GM18861 (cell line): ENCODE measurements at regions not wholly inside any gene's neighbourhood (a gene's known extent, or its start where the extent isn't known, plus 50 kb on each side); places are given as distances from the start of the nearest gene placed in this dataset.
"Not testable (repeated sequence)": the region's sequence is repeated elsewhere in the genome, so short reads cannot be mapped to it uniquely, and the experiment has no call there.

ENCODE experiments used
- ATAC-seq: cut with Tn5 transposase; IDR thresholded peaks from one replicate; pipeline ENCODE4 v1.9.1; 2021; ENCODE audit not compliant: unreplicated experiment

DNA sequence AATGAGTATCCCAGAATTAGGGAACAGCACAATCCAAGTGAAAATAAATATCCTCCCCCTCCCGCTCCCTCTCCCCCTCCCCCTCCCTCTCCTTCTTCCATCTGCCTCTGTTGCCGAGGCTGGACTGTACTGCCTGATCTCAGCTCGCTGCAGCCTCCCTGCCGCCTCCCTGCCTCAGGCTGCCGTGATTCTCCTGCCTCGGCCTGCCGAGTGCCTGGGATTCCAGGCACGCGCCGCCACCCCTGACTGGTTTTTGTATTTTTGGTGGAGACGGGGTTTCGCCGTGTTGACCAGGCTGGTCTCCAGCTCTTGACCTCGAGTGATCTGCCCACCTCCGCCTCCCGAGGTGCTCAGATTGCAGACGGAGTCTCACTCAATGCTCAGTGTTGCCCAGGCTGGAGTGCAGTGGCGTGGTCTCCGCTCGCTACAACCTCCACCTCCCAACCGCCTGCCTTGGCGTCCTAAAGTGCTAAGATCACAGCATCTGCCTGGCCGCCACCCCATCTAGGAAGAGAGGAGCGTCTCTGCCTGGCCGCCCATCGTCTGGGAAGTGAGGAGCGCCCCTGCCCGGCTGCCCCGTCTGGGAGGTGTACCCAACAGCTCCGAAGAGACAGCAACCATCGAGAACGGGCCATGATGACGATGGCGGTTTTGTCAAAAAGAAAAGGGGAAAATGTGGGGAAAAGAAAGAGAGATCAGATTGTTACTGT is 178.9 kb upstream of the IPO5 start:
- ATAC-seq: not testable (repeated sequence)

DNA sequence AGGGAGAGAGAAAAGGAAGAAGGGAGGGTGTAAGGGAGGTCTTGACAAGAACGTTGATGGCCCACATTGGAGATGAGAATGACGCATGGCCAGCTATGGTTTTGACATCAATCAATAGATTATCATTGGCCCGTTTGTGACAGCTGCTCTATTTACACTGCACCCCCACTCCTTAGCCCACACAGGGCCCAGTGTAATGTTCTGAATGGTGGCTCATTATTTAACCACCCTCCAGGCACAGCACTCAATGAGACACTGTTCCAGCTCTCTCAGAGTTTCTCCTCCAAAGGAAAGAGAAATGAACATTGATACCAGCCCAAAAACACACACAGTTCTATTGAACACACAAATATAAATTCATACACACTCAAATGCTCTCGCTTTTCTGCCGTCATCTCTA is 173.0 kb upstream of the IPO5 start:
- no peak for ATAC-seq

GRCh38 chr13:97781891-97782305 is 171.6 kb upstream of the IPO5 start:
- ATAC-seq: no peak

GRCh38 chr13:97786510-97786909 is 167.0 kb upstream of the IPO5 start:
- no peak for ATAC-seq

GRCh38 chr13:97797553-97797952 is 155.9 kb upstream of the IPO5 start:
- ATAC-seq: no peak

- no peak for ATAC-seq
These were observed 155.2 kb upstream of the IPO5 start for GRCh38 chr13:97798171-97798821.

DNA sequence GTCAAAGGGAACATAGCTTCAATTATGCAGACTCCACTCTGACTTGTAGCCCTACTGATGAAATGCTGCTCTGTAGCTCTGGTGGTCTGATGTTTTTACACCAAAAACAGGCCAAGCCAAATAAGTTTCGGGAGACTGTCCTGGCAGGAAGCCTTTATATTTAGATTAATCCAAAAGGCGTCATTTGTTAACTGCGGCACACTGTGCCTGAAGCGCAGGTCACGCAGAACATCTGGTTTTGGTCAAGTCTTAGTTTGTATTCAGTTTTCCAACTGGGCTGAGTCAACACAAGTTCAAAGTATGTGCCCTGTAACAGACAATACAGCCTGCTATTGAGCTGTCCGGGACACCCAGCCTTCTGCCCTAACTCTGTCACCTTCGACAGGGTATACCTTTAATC is 154.6 kb upstream of the IPO5 start:
- ATAC-seq: no peak

- ATAC-seq: no peak
These were observed 151.3 kb upstream of the IPO5 start for GRCh38 chr13:97802213-97802612.

DNA sequence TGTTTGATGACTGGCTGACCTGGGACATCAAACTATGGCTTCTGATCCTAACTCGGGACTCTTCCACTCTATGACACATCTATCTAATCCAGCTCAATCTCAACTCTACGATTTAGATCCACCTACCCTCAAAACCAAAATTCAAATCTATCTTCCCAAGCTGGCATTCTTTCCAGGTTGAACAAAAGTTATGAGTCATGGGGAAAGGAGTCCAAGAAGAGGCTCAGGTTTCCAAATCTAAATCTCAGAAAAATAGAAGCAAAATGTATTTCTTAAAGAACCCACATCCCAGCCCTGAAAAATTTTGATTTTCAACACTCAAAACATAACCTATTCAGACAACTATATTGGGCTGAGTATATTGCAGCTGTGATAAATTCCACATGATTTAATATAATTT is 143.9 kb upstream of the IPO5 start:
- ATAC-seq: no peak

DNA sequence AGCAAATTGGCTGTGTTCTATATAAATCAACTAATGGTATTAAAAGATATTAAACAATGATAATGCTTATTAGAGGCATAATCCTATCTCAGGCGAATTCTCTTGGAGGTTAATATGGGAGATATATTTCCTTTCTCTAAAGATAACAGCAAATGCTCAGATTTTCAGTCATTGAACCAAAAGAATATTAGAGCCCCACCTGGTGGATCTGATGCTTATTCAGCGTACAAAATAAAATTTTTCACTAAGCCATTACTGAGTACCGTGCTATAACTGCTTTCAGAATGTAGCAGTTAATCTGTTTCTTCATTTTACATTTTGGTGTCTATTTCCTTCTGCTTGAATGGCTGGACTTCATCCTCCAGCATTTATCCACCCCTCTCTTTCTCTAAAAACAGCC is 143.3 kb upstream of the IPO5 start:
- no peak for ATAC-seq

GRCh38 chr13:97822377-97822776 is 131.1 kb upstream of the IPO5 start:
- ATAC-seq: no peak

DNA sequence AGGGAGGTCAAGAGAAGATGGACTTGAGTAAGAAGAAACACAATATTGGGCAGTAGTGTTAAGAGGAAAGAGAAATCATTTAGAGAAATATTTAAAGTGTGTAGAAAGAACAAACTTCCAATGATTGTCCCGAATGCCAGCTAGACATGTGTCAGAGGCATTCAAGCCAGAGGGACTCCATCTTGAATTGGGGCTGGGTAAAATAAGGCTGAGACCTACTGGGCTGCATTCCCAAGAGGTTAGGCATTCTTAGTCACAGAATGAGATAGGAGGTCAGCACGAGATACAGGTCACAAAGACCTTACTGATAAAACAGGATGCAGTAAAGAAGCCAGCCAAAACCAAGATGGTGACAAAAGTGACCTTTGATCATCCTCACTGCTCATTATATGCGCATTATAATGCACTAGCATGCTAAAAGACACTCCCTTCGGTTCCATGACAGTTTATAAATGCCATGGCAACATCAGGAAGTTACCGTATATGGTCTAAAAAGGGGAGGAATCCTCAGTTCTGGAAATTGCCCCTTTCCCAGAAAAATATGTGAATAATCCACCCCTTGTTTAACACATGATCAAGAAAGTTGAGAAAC is 127.0 kb upstream of the IPO5 start:
- no peak for ATAC-seq

GRCh38 chr13:97834250-97834649 is 119.2 kb upstream of the IPO5 start:
- no peak for ATAC-seq

DNA sequence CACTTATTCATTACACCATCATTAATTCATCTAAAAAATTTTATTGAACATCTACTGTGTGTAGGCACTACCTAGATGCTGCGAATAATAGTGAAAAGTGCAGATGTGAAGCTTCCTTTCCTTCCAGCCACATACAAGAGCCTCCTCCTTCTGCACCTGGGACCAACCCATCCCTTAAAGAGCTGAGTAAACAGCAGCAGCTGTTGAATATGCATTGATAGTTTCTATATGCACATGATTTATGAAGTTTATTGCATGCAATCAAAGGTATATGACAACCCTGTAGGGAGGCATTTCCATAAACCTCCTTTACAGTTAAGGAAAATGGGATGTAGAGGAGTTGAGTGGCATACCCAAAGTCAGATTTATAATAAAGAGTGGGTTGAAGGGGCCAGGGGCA is 110.3 kb upstream of the IPO5 start:
- no peak for ATAC-seq

GRCh38 chr13:97844151-97844550 is 109.3 kb upstream of the IPO5 start:
- ATAC-seq: no peak

- ATAC-seq: no peak
These were observed 104.6 kb upstream of the IPO5 start for GRCh38 chr13:97848886-97849285.

DNA sequence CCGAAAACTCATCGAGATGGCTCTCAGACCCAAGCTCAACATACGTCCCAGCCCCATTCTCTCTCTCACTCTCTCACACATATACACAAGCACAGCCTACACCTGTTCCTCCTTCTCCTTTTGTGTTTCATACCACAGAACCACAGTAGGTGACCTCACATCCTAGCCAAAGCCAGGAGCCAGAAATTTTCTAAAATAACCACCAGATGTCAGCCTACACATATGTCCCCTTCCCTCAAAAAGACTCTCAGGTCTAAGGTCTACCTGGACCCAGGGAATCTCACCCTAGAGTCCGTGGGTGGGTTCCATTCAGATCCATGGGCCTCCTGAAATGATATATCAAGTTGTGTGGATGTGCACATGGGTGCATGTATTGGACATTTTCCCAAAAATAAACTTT is 104.2 kb upstream of the IPO5 start:
- ATAC-seq: peak; percentile 91

- no peak for ATAC-seq
These were observed 102.2 kb upstream of the IPO5 start for GRCh38 chr13:97851269-97851668.

GRCh38 chr13:97852181-97852874 is 101.1 kb upstream of the IPO5 start:
- no peak for ATAC-seq

DNA sequence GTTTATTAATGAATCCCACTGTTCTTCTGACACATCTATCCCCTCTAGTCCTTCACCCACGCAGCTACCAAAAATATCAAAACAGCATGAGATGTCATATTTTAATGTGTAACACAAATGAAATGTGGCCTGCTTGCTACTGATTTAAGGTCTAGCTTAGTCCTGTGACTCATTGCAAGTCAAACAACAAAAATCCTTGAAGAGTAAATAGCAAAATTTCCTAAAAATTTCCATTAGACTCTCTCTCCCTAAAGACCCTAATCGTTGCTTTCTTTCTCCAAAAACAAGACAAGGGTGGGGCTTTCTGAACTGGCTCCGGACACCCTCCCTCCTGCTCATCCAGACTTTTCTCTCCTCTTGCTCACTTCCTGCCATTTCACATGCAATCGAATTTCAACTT is 99.9 kb upstream of the IPO5 start:
- no peak for ATAC-seq

DNA sequence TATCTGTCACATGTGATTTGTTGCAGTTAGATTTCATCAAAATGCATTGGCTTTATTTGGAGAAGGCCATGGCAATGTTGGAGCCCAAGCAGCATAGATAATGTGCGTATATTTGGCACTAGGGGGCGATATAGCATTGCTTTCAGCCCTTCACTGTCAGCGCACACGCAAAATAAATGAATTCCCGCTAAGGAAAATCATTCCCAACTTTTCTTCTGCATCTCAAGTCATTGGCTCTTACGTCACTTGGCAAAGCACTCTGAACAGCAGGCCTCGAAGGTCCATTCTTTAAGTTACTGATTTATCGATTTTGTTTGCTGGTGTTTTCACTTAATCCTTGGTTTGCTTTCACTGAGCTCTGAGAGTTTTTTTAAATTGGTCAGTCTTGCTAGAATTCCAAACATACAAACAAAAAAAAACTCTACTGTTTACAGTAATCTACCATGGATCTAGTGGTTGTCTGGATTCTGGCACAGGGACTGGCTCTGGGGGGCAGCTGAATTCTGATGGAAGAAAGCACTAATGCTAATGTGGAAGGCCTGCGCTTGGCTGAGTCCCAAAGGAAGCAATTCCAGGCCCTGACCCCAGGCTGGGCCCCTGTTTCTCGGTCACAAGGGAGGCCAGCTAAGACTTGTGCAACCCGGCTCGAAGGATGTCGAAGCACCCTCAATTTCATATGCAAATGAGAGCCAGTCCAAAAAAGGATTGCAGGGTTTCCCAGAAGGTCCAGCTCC is 97.7 kb upstream of the IPO5 start:
- ATAC-seq: no peak
